NCI-H2081 (cell line): ENCODE measurements at regions not wholly inside any gene's neighbourhood (a gene's known extent, or its start where the extent isn't known, plus 50 kb on each side); places are given as distances from the start of the nearest gene placed in this dataset.

ENCODE experiments used
- DNase-seq, 2 experiments: peaks; one replicate each; lab custom pipeline; 2025; lab: John Stamatoyannopoulos, UW

GRCh38 chr20:48358176-48359054 is 469.4 kb downstream of the PREX1 start:
- no peak for DNase-seq

GRCh38 chr20:48357714-48358113 is 470.1 kb downstream of the PREX1 start:
- DNase-seq, result no peak

GRCh38 chr20:48354903-48355302 is 472.9 kb downstream of the PREX1 start:
- DNase-seq, result no peak

GRCh38 chr20:48354320-48354876 is 473.4 kb downstream of the PREX1 start:
- no peak for DNase-seq

- no peak for DNase-seq
Measured at GRCh38 chr20:48352628-48353027, 475.2 kb downstream of the PREX1 start.

- no peak for DNase-seq
Measured at GRCh38 chr20:48352042-48352441, 475.8 kb downstream of the PREX1 start.

- no peak for DNase-seq
Measured at GRCh38 chr20:48350313-48350988, 477.3 kb downstream of the PREX1 start.

GRCh38 chr20:48349656-48350055 is 478.1 kb downstream of the PREX1 start:
- DNase-seq, result no peak

- no peak for DNase-seq
Measured at GRCh38 chr20:48348022-48348421, 479.8 kb downstream of the PREX1 start.

- DNase-seq, result no peak
Measured at GRCh38 chr20:48342822-48343513, 484.8 kb downstream of the PREX1 start.

GRCh38 chr20:48340883-48341281 is 486.9 kb downstream of the PREX1 start:
- no peak for DNase-seq

- no peak for DNase-seq
Measured at GRCh38 chr20:48339986-48340882, 487.6 kb downstream of the PREX1 start.

GRCh38 chr20:48339190-48339985 is 488.4 kb downstream of the PREX1 start:
- no peak for DNase-seq

GRCh38 chr20:48338717-48339116 is 489.1 kb downstream of the PREX1 start:
- DNase-seq, result no peak

- no peak for DNase-seq
Measured at GRCh38 chr20:48336597-48336996, 491.2 kb downstream of the PREX1 start.

- DNase-seq, result no peak
Measured at GRCh38 chr20:48335308-48336050, 492.3 kb downstream of the PREX1 start.

- DNase-seq, result no peak
Measured at GRCh38 chr20:48333707-48334106, 494.1 kb downstream of the PREX1 start.

GRCh38 chr20:48332555-48332954 is 495.2 kb downstream of the PREX1 start:
- no peak for DNase-seq

- no peak for DNase-seq
Measured at GRCh38 chr20:48331518-48332286, 496.1 kb downstream of the PREX1 start.
